DOHH2 (cell line): ENCODE measurements at regions not wholly inside any gene's neighbourhood (a gene's known extent, or its start where the extent isn't known, plus 50 kb on each side); places are given as distances from the start of the nearest gene placed in this dataset.

ENCODE experiments used
- EZH2phosphoT487 ChIP-seq: fragments of 200-600 bp; sonication (generic); IDR thresholded peaks from 2 replicates; pipeline ENCODE4 v1.6.1; 2017; ENCODE audit warnings: borderline replicate concordance, mild to moderate bottlenecking, antibody characterized with exemption, low read length, moderate library complexity, mixed read lengths
- TF ChIP-seq, protein P1 (sequence below): fragments of 200-600 bp; sonication (generic); IDR thresholded peaks from one replicate; pipeline ENCODE4 v1.5.1; 2014; ENCODE audit warnings: antibody characterized with exemption, mild to moderate bottlenecking, low read depth, low read length; ENCODE audit not compliant: poor library complexity, severe bottlenecking

GRCh38 chr2:150001788-150002187 is 414.2 kb upstream of the MMADHC start:
- TF ChIP-seq, protein P1, sequence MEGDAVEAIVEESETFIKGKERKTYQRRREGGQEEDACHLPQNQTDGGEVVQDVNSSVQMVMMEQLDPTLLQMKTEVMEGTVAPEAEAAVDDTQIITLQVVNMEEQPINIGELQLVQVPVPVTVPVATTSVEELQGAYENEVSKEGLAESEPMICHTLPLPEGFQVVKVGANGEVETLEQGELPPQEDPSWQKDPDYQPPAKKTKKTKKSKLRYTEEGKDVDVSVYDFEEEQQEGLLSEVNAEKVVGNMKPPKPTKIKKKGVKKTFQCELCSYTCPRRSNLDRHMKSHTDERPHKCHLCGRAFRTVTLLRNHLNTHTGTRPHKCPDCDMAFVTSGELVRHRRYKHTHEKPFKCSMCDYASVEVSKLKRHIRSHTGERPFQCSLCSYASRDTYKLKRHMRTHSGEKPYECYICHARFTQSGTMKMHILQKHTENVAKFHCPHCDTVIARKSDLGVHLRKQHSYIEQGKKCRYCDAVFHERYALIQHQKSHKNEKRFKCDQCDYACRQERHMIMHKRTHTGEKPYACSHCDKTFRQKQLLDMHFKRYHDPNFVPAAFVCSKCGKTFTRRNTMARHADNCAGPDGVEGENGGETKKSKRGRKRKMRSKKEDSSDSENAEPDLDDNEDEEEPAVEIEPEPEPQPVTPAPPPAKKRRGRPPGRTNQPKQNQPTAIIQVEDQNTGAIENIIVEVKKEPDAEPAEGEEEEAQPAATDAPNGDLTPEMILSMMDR, result no peak
- TF ChIP-seq EZH2phosphoT487, result no peak
